WTC11 (cell line): ENCODE measurements at regions not wholly inside any gene's neighbourhood (a gene's known extent, or its start where the extent isn't known, plus 50 kb on each side); places are given as distances from the start of the nearest gene placed in this dataset.

Experiments used
- ATF1 ChIP-seq: sonication (generic); formaldehyde crosslinking; IDR thresholded peaks from 2 replicates; pipeline ENCODE4 v1.8.1; 2023; ENCODE audit warnings: mild to moderate bottlenecking, moderate library complexity, missing genetic modification reagents
- CREB1 ChIP-seq: sonication (generic); formaldehyde crosslinking; IDR thresholded peaks from 2 replicates; pipeline ENCODE4 v1.8.0; 2023; ENCODE audit warnings: mild to moderate bottlenecking, missing genetic modification reagents
- ESRRA ChIP-seq: sonication (generic); formaldehyde crosslinking; IDR thresholded peaks from 2 replicates; pipeline ENCODE4 v1.8.1; 2022; ENCODE audit warnings: mild to moderate bottlenecking, missing genetic modification reagents, borderline replicate concordance
- NFE2L1 ChIP-seq: sonication (generic); formaldehyde crosslinking; IDR thresholded peaks from 2 replicates; pipeline ENCODE4 v1.8.1; 2023; ENCODE audit warnings: missing genetic modification reagents
- RELA ChIP-seq: sonication (generic); formaldehyde crosslinking; IDR thresholded peaks from 2 replicates; pipeline ENCODE4 v1.8.1; 2022; ENCODE audit warnings: missing genetic modification reagents, mild to moderate bottlenecking, borderline replicate concordance
- ZBTB21 ChIP-seq: sonication (generic); formaldehyde crosslinking; IDR thresholded peaks from 2 replicates; pipeline ENCODE4 v1.8.1; 2023; ENCODE audit warnings: mild to moderate bottlenecking, missing genetic modification reagents, borderline replicate concordance
- ZNF317 ChIP-seq: sonication (generic); formaldehyde crosslinking; IDR thresholded peaks from 2 replicates; pipeline ENCODE4 v1.8.1; 2023; ENCODE audit warnings: low read depth, mild to moderate bottlenecking, moderate library complexity, missing genetic modification reagents, borderline replicate concordance
- TF ChIP-seq, protein P1 (sequence below): fragments of 200-600 bp; IDR thresholded peaks from 2 replicates; pipeline ENCODE4 v1.8.0; 2022; ENCODE audit warnings: antibody characterized with exemption
- TF ChIP-seq, protein P2 (sequence below): sonication (generic); formaldehyde crosslinking; IDR thresholded peaks from 2 replicates; pipeline ENCODE4 v1.8.0; 2022; ENCODE audit warnings: mild to moderate bottlenecking, missing genetic modification reagents
- TF ChIP-seq, protein P3 (sequence below): sonication (generic); formaldehyde crosslinking; IDR thresholded peaks from 2 replicates; pipeline ENCODE4 v1.8.0; 2023; ENCODE audit warnings: missing genetic modification reagents, mild to moderate bottlenecking, borderline replicate concordance
- TF ChIP-seq, protein P4 (sequence below): sonication (generic); formaldehyde crosslinking; IDR thresholded peaks from 2 replicates; pipeline ENCODE4 v1.8.1; 2022; ENCODE audit warnings: missing genetic modification reagents, borderline replicate concordance

DNA sequence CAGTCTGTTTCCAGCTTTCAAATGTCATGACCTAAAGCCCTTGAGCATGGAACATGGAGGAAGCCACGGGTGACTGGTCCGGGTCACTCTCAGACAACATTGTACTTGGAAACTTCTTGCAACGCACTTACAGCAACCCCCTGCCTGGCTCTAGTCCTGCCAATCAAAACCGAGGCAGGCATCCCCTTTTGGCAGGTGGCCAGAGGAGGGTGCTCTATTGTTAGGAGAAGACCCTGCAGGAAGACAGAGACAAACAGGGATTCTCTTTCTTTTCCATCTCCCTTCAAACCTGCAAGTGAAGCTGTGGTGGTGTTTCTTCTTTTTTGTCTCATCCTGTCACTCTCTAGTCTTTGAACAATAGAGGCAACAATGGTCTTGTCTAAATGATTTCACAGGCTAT lies 667.2 kb downstream of the ZEB2 start:
- TF ChIP-seq, protein P1, sequence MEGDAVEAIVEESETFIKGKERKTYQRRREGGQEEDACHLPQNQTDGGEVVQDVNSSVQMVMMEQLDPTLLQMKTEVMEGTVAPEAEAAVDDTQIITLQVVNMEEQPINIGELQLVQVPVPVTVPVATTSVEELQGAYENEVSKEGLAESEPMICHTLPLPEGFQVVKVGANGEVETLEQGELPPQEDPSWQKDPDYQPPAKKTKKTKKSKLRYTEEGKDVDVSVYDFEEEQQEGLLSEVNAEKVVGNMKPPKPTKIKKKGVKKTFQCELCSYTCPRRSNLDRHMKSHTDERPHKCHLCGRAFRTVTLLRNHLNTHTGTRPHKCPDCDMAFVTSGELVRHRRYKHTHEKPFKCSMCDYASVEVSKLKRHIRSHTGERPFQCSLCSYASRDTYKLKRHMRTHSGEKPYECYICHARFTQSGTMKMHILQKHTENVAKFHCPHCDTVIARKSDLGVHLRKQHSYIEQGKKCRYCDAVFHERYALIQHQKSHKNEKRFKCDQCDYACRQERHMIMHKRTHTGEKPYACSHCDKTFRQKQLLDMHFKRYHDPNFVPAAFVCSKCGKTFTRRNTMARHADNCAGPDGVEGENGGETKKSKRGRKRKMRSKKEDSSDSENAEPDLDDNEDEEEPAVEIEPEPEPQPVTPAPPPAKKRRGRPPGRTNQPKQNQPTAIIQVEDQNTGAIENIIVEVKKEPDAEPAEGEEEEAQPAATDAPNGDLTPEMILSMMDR = no peak
- TF ChIP-seq, protein P2, sequence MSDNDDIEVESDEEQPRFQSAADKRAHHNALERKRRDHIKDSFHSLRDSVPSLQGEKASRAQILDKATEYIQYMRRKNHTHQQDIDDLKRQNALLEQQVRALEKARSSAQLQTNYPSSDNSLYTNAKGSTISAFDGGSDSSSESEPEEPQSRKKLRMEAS = no peak
- TF ChIP-seq ESRRA (CRISPR knock-in tag) = no peak
- no peak for TF ChIP-seq ZNF317
- no peak for TF ChIP-seq NFE2L1 (CRISPR knock-in tag)
- no peak for TF ChIP-seq CREB1
- TF ChIP-seq, protein P3, sequence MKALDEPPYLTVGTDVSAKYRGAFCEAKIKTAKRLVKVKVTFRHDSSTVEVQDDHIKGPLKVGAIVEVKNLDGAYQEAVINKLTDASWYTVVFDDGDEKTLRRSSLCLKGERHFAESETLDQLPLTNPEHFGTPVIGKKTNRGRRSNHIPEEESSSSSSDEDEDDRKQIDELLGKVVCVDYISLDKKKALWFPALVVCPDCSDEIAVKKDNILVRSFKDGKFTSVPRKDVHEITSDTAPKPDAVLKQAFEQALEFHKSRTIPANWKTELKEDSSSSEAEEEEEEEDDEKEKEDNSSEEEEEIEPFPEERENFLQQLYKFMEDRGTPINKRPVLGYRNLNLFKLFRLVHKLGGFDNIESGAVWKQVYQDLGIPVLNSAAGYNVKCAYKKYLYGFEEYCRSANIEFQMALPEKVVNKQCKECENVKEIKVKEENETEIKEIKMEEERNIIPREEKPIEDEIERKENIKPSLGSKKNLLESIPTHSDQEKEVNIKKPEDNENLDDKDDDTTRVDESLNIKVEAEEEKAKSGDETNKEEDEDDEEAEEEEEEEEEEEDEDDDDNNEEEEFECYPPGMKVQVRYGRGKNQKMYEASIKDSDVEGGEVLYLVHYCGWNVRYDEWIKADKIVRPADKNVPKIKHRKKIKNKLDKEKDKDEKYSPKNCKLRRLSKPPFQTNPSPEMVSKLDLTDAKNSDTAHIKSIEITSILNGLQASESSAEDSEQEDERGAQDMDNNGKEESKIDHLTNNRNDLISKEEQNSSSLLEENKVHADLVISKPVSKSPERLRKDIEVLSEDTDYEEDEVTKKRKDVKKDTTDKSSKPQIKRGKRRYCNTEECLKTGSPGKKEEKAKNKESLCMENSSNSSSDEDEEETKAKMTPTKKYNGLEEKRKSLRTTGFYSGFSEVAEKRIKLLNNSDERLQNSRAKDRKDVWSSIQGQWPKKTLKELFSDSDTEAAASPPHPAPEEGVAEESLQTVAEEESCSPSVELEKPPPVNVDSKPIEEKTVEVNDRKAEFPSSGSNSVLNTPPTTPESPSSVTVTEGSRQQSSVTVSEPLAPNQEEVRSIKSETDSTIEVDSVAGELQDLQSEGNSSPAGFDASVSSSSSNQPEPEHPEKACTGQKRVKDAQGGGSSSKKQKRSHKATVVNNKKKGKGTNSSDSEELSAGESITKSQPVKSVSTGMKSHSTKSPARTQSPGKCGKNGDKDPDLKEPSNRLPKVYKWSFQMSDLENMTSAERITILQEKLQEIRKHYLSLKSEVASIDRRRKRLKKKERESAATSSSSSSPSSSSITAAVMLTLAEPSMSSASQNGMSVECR (CRISPR knock-in tag) = no peak
- TF ChIP-seq, protein P4, sequence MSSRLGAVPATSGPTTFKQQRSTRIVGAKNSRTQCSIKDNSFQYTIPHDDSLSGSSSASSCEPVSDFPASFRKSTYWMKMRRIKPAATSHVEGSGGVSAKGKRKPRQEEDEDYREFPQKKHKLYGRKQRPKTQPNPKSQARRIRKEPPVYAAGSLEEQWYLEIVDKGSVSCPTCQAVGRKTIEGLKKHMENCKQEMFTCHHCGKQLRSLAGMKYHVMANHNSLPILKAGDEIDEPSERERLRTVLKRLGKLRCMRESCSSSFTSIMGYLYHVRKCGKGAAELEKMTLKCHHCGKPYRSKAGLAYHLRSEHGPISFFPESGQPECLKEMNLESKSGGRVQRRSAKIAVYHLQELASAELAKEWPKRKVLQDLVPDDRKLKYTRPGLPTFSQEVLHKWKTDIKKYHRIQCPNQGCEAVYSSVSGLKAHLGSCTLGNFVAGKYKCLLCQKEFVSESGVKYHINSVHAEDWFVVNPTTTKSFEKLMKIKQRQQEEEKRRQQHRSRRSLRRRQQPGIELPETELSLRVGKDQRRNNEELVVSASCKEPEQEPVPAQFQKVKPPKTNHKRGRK = no peak
- no peak for TF ChIP-seq RELA (CRISPR knock-in tag)
- TF ChIP-seq ATF1 (CRISPR knock-in tag) = no peak
- TF ChIP-seq ZBTB21 = no peak
